ENCODE measurements at regions not wholly inside any gene's neighbourhood (a gene's known extent, or its start where the extent isn't known, plus 50 kb on each side); places are given as distances from the start of the nearest gene placed in this dataset.

DNA sequence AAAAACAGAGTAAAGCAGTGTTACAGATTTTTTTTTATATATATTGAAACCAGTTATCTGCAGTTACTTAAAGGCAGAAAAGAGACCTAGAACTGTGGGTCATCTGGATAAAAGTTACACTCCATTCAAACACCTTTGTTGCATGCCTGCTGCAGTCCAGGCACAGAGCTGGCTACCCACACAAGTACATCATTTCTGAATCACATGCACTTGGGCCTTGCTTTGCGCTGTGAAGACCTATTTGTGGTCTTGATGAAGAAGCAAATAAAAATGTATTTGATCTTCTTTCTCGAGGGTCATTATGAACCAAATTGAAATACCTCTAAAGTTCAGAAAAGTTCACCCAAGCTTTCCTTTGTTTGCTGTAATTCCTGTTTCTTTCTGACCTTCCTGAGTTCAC, 503.0 kb upstream of the ZNF608 start:
- TF ChIP-seq TCF12 (IDR thresholded peaks at IDR 0.05; ENCODE audit: low read depth) (no peak), CEBPB (IDR thresholded peaks at IDR 0.05) (no peak), RAD21 (IDR thresholded peaks at IDR 0.05; ENCODE audit: low read depth) (no peak), TEAD4 (IDR thresholded peaks at IDR 0.05) (no peak), EGR1 (IDR thresholded peaks at IDR 0.05) (no peak), EP300 (IDR thresholded peaks at IDR 0.05; ENCODE audit: borderline replicate concordance) (no peak), CREB1 (IDR thresholded peaks at IDR 0.05; ENCODE audit: low read depth) (no peak), FOXM1 (IDR thresholded peaks at IDR 0.05; ENCODE audit: borderline replicate concordance, low read depth) (no peak), YY1 (IDR thresholded peaks at IDR 0.05; ENCODE audit: low read depth) (no peak)
- TF ChIP-seq, protein P1, sequence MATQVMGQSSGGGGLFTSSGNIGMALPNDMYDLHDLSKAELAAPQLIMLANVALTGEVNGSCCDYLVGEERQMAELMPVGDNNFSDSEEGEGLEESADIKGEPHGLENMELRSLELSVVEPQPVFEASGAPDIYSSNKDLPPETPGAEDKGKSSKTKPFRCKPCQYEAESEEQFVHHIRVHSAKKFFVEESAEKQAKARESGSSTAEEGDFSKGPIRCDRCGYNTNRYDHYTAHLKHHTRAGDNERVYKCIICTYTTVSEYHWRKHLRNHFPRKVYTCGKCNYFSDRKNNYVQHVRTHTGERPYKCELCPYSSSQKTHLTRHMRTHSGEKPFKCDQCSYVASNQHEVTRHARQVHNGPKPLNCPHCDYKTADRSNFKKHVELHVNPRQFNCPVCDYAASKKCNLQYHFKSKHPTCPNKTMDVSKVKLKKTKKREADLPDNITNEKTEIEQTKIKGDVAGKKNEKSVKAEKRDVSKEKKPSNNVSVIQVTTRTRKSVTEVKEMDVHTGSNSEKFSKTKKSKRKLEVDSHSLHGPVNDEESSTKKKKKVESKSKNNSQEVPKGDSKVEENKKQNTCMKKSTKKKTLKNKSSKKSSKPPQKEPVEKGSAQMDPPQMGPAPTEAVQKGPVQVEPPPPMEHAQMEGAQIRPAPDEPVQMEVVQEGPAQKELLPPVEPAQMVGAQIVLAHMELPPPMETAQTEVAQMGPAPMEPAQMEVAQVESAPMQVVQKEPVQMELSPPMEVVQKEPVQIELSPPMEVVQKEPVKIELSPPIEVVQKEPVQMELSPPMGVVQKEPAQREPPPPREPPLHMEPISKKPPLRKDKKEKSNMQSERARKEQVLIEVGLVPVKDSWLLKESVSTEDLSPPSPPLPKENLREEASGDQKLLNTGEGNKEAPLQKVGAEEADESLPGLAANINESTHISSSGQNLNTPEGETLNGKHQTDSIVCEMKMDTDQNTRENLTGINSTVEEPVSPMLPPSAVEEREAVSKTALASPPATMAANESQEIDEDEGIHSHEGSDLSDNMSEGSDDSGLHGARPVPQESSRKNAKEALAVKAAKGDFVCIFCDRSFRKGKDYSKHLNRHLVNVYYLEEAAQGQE (IDR thresholded peaks at IDR 0.05; ENCODE audit: low read depth), result no peak
- TF ChIP-seq, protein P2, sequence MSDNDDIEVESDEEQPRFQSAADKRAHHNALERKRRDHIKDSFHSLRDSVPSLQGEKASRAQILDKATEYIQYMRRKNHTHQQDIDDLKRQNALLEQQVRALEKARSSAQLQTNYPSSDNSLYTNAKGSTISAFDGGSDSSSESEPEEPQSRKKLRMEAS (IDR thresholded peaks at IDR 0.05), result no peak

DNA sequence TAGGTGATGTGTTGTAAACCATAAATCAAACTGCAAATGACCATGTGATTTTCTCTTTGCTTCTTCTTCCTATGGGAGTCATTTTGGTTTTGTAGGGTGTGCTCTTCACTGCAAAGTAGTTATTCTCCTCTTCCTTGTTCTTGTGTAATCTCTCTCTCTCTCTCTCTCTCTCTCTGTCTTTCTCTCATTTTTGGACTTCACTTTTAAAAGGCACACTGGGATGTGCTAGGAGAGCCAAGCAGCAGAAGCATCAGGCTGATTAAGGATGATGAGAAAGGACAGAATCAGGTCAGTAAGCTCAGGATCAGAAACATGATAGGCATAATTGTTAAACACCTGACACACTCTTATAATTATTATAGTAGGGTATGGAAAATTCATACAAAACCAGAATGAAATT, 505.3 kb upstream of the ZNF608 start:
- TF ChIP-seq NFIC (IDR thresholded peaks at IDR 0.05), result no peak
- no peak for TF ChIP-seq EP300 (IDR thresholded peaks at IDR 0.05; ENCODE audit: borderline replicate concordance)
- no peak for TF ChIP-seq CEBPB (IDR thresholded peaks at IDR 0.05)
- TF ChIP-seq TEAD4 (IDR thresholded peaks at IDR 0.05), result no peak
- TF ChIP-seq, protein P3, sequence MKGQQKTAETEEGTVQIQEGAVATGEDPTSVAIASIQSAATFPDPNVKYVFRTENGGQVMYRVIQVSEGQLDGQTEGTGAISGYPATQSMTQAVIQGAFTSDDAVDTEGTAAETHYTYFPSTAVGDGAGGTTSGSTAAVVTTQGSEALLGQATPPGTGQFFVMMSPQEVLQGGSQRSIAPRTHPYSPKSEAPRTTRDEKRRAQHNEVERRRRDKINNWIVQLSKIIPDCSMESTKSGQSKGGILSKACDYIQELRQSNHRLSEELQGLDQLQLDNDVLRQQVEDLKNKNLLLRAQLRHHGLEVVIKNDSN (IDR thresholded peaks at IDR 0.05), result no peak
- TF ChIP-seq, protein P2 (IDR thresholded peaks at IDR 0.05), result no peak
- no peak for TF ChIP-seq CREB1 (IDR thresholded peaks at IDR 0.05; ENCODE audit: low read depth)
- no peak for TF ChIP-seq FOXM1 (IDR thresholded peaks at IDR 0.05; ENCODE audit: borderline replicate concordance, low read depth)
- no peak for TF ChIP-seq ZBTB7A (IDR thresholded peaks at IDR 0.05; ENCODE audit: low read depth)
- TF ChIP-seq YY1 (IDR thresholded peaks at IDR 0.05; ENCODE audit: low read depth), result no peak
- no peak for TF ChIP-seq TAF1 (IDR thresholded peaks at IDR 0.05; ENCODE audit: low read depth)

DNA sequence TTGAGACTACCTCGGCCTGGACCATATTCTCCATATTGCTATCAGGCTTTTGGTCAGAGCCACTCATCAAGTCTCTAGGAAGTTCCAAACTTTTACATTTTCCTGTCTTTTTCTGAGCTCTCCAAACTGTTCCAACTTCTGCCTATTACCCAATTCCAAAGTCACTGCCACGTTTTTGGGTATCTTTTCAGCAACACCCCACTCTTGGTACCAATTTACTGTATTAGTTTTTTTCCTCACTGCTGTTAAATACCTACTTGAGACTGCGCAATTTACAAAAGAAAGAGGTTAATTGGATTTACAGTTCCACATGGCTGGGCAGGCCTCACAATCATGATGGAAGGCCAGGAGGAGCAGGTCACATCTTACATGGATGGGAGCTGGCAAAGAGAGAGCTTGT, 507.8 kb upstream of the ZNF608 start:
- no peak for TF ChIP-seq TCF12 (IDR thresholded peaks at IDR 0.05; ENCODE audit: low read depth)

DNA sequence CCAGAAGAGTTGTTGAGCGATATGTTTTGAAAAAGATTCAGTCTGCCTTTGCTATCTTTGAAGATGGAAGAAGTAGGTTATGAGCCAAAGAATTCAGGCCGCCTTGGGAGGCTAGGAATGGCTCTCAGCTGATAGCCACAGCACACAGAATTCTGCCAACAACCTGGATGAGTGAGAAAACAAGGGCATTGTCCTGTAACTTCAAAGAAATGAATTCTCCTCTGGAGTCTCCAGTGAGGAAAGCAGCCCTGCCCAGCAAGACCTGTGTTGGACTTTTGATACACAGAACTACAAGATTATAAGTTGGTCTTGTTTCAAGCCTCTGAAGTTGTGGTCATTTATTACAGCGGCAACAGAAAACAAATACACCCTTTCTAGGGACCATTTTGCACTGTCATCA, 509.9 kb upstream of the ZNF608 start:
- TF ChIP-seq, protein P3 (IDR thresholded peaks at IDR 0.05), result no peak
- no peak for TF ChIP-seq TAF1 (IDR thresholded peaks at IDR 0.05; ENCODE audit: low read depth)
- TF ChIP-seq, protein P1 (IDR thresholded peaks at IDR 0.05; ENCODE audit: low read depth), result no peak
- TF ChIP-seq EP300 (IDR thresholded peaks at IDR 0.05; ENCODE audit: borderline replicate concordance), result no peak
- TF ChIP-seq TEAD4 (IDR thresholded peaks at IDR 0.05), result no peak
- no peak for TF ChIP-seq CEBPB (IDR thresholded peaks at IDR 0.05)
- TF ChIP-seq YY1 (IDR thresholded peaks at IDR 0.05; ENCODE audit: low read depth), result no peak

DNA sequence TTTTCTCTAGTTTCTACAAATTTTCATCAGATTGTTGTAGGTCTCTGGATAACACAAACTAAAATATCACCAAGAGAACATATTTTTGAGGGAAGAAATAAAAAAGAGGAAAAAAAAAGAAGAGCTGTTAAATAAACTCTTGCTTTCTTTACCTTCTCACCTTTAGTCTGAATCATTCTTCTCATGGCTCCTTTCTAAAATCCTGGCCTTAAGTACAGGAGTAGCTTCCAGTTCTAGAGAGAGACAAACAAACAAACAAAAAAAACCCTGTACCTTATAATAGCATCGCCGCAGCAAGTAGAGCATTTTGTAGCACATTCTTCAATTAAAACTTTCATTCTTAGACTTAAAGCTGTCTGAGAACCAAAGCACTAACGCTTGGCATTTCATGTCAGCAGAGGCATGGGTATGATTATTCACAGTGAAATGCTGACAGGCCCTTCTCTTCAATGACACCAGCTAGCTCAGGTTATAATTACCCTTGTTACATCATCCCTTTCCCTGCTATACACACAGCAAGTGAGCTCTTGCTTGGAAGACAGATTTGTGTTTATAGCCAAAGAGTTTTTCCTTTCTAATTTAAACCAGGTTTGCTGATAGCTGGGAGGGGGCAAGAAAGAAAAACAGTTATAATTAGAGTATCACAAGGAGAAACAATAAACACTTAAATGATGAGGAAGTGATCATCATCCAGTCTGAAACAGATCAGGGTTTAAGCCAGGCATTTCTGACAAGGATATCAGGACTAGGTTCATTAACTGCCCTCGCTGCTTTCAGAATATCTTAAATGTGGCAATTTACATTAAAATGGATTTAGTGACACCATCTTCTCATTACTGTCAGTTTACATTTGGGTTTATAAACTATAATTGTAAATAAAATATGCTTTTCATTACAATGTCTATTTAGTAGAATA, 510.9 kb upstream of the ZNF608 start:
- TF ChIP-seq YY1 (IDR thresholded peaks at IDR 0.05; ENCODE audit: low read depth) (no peak), EP300 (IDR thresholded peaks at IDR 0.05; ENCODE audit: borderline replicate concordance) (no peak), TAF1 (IDR thresholded peaks at IDR 0.05; ENCODE audit: low read depth) (no peak), CREB1 (IDR thresholded peaks at IDR 0.05; ENCODE audit: low read depth) (no peak), TCF12 (IDR thresholded peaks at IDR 0.05; ENCODE audit: low read depth) (no peak), ZBTB7A (IDR thresholded peaks at IDR 0.05; ENCODE audit: low read depth) (no peak), RAD21 (IDR thresholded peaks at IDR 0.05; ENCODE audit: low read depth) (no peak), NFIC (IDR thresholded peaks at IDR 0.05) (no peak), CEBPB (IDR thresholded peaks at IDR 0.05) (no peak), TEAD4 (IDR thresholded peaks at IDR 0.05) (no peak), FOXM1 (IDR thresholded peaks at IDR 0.05; ENCODE audit: borderline replicate concordance, low read depth) (no peak), EGR1 (IDR thresholded peaks at IDR 0.05) (no peak)
- TF ChIP-seq, protein P2 (IDR thresholded peaks at IDR 0.05), result no peak
- TF ChIP-seq, protein P3 (IDR thresholded peaks at IDR 0.05), result no peak
- TF ChIP-seq, protein P1 (IDR thresholded peaks at IDR 0.05; ENCODE audit: low read depth), result no peak
